PC-3 (cell line): ENCODE measurements at regions not wholly inside any gene's neighbourhood (a gene's known extent, or its start where the extent isn't known, plus 50 kb on each side); places are given as distances from the start of the nearest gene placed in this dataset.
"Not testable (repeated sequence)": the region's sequence is repeated elsewhere in the genome, so short reads cannot be mapped to it uniquely, and the experiment has no call there.

Experiments
- ATAC-seq: fragments of 200-7000 bp; cut with Tn5 transposase; 2 replicates; pipeline ENCODE4 v1.9.1; 2020; ENCODE audit warnings: mild to moderate bottlenecking, moderate library complexity
- BruUV-seq: library from RNA; stranded (reverse); fragments of 400-500 nt; replicated peaks from 2 replicates; lab custom pipeline; 2021; lab: Mats Ljungman, UMichigan
- CTCF ChIA-PET: fragments of 300-600 bp; sonication (Branson Sonifier 250); formaldehyde crosslinking; loops from one replicate; lab custom pipeline; 2022; ENCODE audit warnings: antibody characterized with exemption; lab: Charles Lee
- POLR2A ChIA-PET: fragments of 300-600 bp; sonication (Branson Sonifier 250); formaldehyde crosslinking; loops from one replicate; lab custom pipeline; 2022; ENCODE audit warnings: antibody characterized with exemption; ENCODE audit not compliant: unreplicated experiment; lab: Charles Lee
- DNase-seq: peaks from one replicate; pipeline ENCODE4 v3.0.0-alpha.2; 2015
- H2AFZ ChIP-seq: fragments of 300-600 bp; sonication (generic); 2 replicates; pipeline ENCODE4 v1.6.0; 2016; ENCODE audit warnings: antibody characterized with exemption, low read length
- H3F3A ChIP-seq: fragments of 300-600 bp; sonication (generic); one replicate; pipeline ENCODE4 v1.6.0; 2017; ENCODE audit warnings: antibody characterized with exemption, low read length, control low read depth, mild to moderate bottlenecking; ENCODE audit not compliant: unreplicated experiment
- H3K27ac ChIP-seq: fragments of 300-600 bp; sonication (generic); 2 replicates; pipeline ENCODE4 v1.5.1; 2016; ENCODE audit warnings: mild to moderate bottlenecking, low read length
- H3K27me3 ChIP-seq: fragments of 300-600 bp; sonication (generic); 2 replicates; pipeline ENCODE4 v1.6.1; 2016; ENCODE audit warnings: low read length, mixed read lengths
- H3K36me3 ChIP-seq: fragments of 300-600 bp; sonication (generic); 2 replicates; pipeline ENCODE4 v1.6.1; 2016; ENCODE audit warnings: low read depth, mixed run types, low read length, mixed read lengths
- H3K4me1 ChIP-seq: fragments of 300-600 bp; sonication (generic); 2 replicates; pipeline ENCODE4 v1.5.1; 2016; ENCODE audit warnings: low read length; ENCODE audit not compliant: insufficient read depth
- H3K4me2 ChIP-seq: fragments of 300-600 bp; sonication (generic); 2 replicates; pipeline ENCODE4 v1.6.0; 2016; ENCODE audit warnings: low read length
- H3K4me3 ChIP-seq: fragments of 300-600 bp; sonication (generic); 2 replicates; pipeline ENCODE4 v1.5.1; 2016; ENCODE audit warnings: mild to moderate bottlenecking, low read length, mixed read lengths
- H3K79me2 ChIP-seq: fragments of 300-600 bp; sonication (generic); 2 replicates; pipeline ENCODE4 v1.6.1; 2017; ENCODE audit warnings: low read length, mixed read lengths
- H3K9ac ChIP-seq: fragments of 300-600 bp; sonication (generic); 2 replicates; pipeline ENCODE4 v1.6.0; 2016; ENCODE audit warnings: mild to moderate bottlenecking, low read length
- H3K9me2 ChIP-seq: fragments of 300-600 bp; sonication (generic); replicated peaks from 2 replicates; pipeline ENCODE4 v1.6.1; 2016; ENCODE audit warnings: mixed run types, low read length, mixed read lengths
- H3K9me3 ChIP-seq: fragments of 300-600 bp; sonication (generic); 2 replicates; pipeline ENCODE4 v1.6.1; 2016; ENCODE audit warnings: low read length, mixed read lengths
- H4K20me1 ChIP-seq: fragments of 300-600 bp; sonication (generic); 2 replicates; pipeline ENCODE4 v1.6.1; 2016; ENCODE audit warnings: low read length, mixed read lengths
- EZH2 ChIP-seq: fragments of 300-600 bp; sonication (generic); IDR thresholded peaks from one replicate; pipeline ENCODE4 v1.6.1; 2017; ENCODE audit warnings: antibody characterized with exemption, mild to moderate bottlenecking, low read length; ENCODE audit not compliant: unreplicated experiment
- EZH2phosphoT487 ChIP-seq: fragments of 300-600 bp; sonication (generic); IDR thresholded peaks from 2 replicates; pipeline ENCODE4 v1.6.1; 2018; ENCODE audit warnings: mild to moderate bottlenecking, antibody characterized with exemption, low read length, borderline replicate concordance
- intact Hi-C: fragments of 100-400 bp; cut with micrococcal nuclease; formaldehyde crosslinking; loops from 2 replicates; pipeline ENCODE4 v1.9.0; 2023
- TF ChIP-seq, protein P1 (sequence below): fragments of 300-600 bp; sonication (generic); conservative IDR thresholded peaks from 2 replicates; pipeline ENCODE4 v1.5.1; 2017; ENCODE audit warnings: antibody characterized with exemption, low read depth, mild to moderate bottlenecking, low read length

DNA sequence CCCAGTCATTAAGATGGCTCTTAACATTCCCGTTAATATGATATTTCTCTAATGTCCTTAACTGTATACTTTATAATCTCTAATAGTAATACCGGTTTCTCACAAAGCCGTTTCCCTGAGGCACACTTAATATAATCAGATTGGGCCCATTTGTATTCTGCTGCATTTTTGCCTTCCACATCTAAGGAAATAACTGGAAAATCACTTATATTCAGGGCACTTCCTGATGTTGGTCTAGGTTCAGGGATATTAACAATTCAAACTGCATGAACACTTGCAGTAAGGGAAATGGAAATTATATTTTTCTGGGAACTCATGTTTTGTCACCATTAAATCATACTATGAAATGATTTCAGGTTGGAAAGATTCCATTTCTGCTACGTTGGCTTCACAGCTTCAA lies 119.8 kb downstream of the TPR start:
- Histone ChIP-seq H3K79me2 (no peaks in the 10 kb centered on the region), H3K9me3 (no peaks in the 10 kb centered on the region), H3K4me2 (no peak overlapping the region), H3K9ac (no peak overlapping the region), H3F3A (no peaks in the 10 kb centered on the region), H3K4me3 (no peak overlapping the region), H3K27ac (no peak overlapping the region), H3K4me1 (no peaks in the 10 kb centered on the region), H2AFZ (no peak overlapping the region), H4K20me1 (no peaks in the 10 kb centered on the region), H3K36me3 (no peaks in the 10 kb centered on the region), H3K9me2 (no peaks in the 10 kb centered on the region), H3K27me3 (no peaks in the 10 kb centered on the region)
- ChIA-PET POLR2A (no interaction called here), CTCF (no interaction called here)
- ATAC-seq: no peak
- intact Hi-C loops: no loop called here
- no TSS peak for BruUV-seq
- DNase-seq: no peak
- no peak for TF ChIP-seq EZH2
- TF ChIP-seq EZH2phosphoT487: no peak
- TF ChIP-seq, protein P1, sequence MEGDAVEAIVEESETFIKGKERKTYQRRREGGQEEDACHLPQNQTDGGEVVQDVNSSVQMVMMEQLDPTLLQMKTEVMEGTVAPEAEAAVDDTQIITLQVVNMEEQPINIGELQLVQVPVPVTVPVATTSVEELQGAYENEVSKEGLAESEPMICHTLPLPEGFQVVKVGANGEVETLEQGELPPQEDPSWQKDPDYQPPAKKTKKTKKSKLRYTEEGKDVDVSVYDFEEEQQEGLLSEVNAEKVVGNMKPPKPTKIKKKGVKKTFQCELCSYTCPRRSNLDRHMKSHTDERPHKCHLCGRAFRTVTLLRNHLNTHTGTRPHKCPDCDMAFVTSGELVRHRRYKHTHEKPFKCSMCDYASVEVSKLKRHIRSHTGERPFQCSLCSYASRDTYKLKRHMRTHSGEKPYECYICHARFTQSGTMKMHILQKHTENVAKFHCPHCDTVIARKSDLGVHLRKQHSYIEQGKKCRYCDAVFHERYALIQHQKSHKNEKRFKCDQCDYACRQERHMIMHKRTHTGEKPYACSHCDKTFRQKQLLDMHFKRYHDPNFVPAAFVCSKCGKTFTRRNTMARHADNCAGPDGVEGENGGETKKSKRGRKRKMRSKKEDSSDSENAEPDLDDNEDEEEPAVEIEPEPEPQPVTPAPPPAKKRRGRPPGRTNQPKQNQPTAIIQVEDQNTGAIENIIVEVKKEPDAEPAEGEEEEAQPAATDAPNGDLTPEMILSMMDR: no peak

DNA sequence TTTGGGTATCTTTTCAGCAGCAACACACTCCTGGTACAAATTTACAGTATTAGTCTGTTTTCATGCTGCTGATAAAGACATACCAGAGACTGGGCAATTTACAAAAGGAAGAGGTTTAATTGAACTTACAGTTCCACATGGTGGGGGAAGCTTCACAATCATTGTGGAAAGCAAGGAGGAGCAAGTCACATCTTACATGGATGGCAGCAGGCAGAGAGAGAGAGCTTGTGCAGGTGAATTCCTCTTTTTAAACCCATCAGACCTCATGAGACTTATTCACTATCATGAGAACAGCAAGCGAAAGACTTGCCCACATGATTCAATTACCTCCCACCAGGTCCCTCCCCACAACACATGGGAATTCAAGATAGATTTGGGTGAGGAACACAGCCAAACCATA lies 124.5 kb downstream of the TPR start:
- Histone ChIP-seq H4K20me1 (no peaks in the 10 kb centered on the region), H3K9ac (no peak overlapping the region), H3K9me3 (no peaks in the 10 kb centered on the region), H3K9me2 (no peaks in the 10 kb centered on the region), H3F3A (no peaks in the 10 kb centered on the region), H3K4me3 (no peak overlapping the region), H3K27me3 (no peaks in the 10 kb centered on the region), H3K36me3 (no peaks in the 10 kb centered on the region), H3K4me2 (no peak overlapping the region), H3K4me1 (no peaks in the 10 kb centered on the region), H3K79me2 (no peaks in the 10 kb centered on the region), H2AFZ (no peak overlapping the region), H3K27ac (no peak overlapping the region)
- DNase-seq (no peak), ATAC-seq (no peak)
- intact Hi-C loops: no loop called here
- TF ChIP-seq, protein P1: no peak
- TF ChIP-seq EZH2phosphoT487 (no peak), EZH2 (no peak)
- ChIA-PET POLR2A (interaction anchor here (0.6 kb wide), 1 partner anchor 41 kb away, joined by 4 read pairs; no protein-coding TSS in a partner anchor), CTCF (no interaction called here)
- no TSS peak for BruUV-seq

DNA sequence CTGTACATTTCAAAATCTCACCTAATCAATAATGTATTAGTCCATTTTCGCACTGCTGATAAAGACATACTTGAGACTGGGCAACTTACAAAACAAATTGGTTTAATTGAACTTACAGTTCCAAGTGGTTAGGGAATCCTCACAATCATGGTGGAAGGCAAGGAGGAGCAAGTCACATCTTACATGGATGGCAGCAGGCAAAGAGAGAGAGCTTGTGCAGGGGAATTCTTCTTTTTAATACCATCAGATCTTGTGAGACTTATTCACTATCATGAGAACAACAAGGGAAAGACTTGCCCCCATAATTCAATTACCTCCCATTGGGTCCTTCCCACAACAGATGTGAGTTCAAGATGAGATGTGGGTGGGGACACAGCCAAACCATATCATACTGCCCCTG lies 126.4 kb downstream of the TPR start:
- H3K4me2 ChIP-seq, H3K4me3 ChIP-seq, ATAC-seq, DNase-seq, H3K4me1 ChIP-seq, H3K27me3 ChIP-seq, intact Hi-C loops, H3K9ac ChIP-seq, H4K20me1 ChIP-seq, CTCF ChIA-PET, H3K9me2 ChIP-seq, BruUV-seq, H3K36me3 ChIP-seq, H2AFZ ChIP-seq, H3K79me2 ChIP-seq, H3K9me3 ChIP-seq, H3F3A ChIP-seq, H3K27ac ChIP-seq, POLR2A ChIA-PET: not testable (repeated sequence)
